Keratinocyte (primary cell): ENCODE measurements at regions not wholly inside any gene's neighbourhood (a gene's known extent, or its start where the extent isn't known, plus 50 kb on each side); places are given as distances from the start of the nearest gene placed in this dataset.

Source experiments
- EZH2 ChIP-seq: IDR thresholded peaks from one replicate; pipeline ENCODE4 v1.6.1; 2012; ENCODE audit warnings: inconsistent platforms, mild to moderate bottlenecking, low read length, moderate library complexity
- TF ChIP-seq, protein P1 (sequence below), 3 experiments: IDR thresholded peaks in 1 of 3; conservative IDR thresholded peaks in 1 of 3; optimal IDR thresholded peaks in 1 of 3; 2 replicates in 2 of 3; 3 replicates in 1 of 3; pipeline versions ENCODE3 to v1.5.1; 2011; ENCODE audit warnings: low read length in 3 of 3, mild to moderate bottlenecking in 3 of 3, moderate library complexity in 2 of 3, control low read depth in 1 of 3, inconsistent platforms in 1 of 3; ENCODE audit not compliant: insufficient read depth in 2 of 3; ENCODE audit errors: extremely low read depth in 1 of 3

DNA sequence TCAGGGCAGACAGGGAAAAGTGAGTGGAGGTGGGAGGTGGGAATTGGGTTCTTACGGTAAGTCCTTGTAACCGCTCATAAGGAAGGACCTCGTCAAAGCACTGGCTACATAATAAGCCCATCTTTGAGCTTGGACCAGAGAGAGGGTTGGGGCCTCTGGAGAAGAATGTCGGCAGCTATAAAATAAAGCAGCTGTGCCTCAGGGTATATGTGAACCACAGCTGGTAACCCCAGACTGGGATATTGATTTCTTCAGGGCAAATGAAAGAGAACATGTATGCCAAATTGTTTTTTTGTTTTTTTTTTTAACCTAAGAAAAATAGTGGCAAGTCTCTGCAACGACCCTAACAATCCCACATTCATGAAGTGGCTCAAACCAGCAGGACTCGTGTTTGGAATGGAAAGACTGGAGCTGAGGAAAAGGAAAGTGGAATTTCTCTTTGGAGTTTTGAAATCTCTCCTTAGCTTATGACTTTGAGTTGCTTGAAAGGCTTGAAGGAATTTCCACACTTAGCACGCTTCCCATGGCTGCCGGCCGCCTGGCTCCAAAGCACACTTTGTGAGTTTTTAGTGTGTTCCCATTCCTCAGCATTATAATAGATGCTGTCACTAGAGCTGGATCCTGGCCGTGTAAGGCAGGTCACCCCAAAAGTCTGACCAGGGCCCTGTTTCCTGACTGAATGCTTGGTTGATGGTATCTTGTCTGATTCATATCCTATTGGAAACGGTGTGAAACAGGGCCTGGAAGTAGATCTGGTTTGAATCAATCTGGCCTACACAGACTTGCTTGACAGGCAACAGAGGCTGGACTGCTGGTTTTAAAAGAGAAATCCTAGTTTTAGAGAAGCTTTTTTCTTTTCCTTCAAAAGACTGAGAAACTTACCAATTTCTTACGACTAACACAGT lies 244.7 kb downstream of the MSRB3 start:
- TF ChIP-seq, protein P1, sequence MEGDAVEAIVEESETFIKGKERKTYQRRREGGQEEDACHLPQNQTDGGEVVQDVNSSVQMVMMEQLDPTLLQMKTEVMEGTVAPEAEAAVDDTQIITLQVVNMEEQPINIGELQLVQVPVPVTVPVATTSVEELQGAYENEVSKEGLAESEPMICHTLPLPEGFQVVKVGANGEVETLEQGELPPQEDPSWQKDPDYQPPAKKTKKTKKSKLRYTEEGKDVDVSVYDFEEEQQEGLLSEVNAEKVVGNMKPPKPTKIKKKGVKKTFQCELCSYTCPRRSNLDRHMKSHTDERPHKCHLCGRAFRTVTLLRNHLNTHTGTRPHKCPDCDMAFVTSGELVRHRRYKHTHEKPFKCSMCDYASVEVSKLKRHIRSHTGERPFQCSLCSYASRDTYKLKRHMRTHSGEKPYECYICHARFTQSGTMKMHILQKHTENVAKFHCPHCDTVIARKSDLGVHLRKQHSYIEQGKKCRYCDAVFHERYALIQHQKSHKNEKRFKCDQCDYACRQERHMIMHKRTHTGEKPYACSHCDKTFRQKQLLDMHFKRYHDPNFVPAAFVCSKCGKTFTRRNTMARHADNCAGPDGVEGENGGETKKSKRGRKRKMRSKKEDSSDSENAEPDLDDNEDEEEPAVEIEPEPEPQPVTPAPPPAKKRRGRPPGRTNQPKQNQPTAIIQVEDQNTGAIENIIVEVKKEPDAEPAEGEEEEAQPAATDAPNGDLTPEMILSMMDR (optimal IDR thresholded peaks at IDR 0.05 in 1 of 3, IDR thresholded peaks at IDR 0.05 in 1 of 3, conservative IDR thresholded peaks at IDR 0.05 in 1 of 3; ENCODE audit: extremely low read depth in 1 of 3, insufficient read depth in 2 of 3, low read length in 3 of 3): no peak
- TF ChIP-seq EZH2: no peak
